ENCODE measurements at regions not wholly inside any gene's neighbourhood (a gene's known extent, or its start where the extent isn't known, plus 50 kb on each side); places are given as distances from the start of the nearest gene placed in this dataset.

GRCh38 chr15:31556494-31557150 is 230.0 kb downstream of the KLF13 start:
- TF ChIP-seq CTCF (IDR thresholded peaks at IDR 0.05; ENCODE audit: insufficient read depth, low read depth, low read length, missing control alignments): no peak
- H3K4me3 ChIP-seq (ENCODE audit: low read depth, low read length): no peak overlapping the region

GRCh38 chr15:31557899-31558298 is 231.3 kb downstream of the KLF13 start:
- TF ChIP-seq CTCF (IDR thresholded peaks at IDR 0.05; ENCODE audit: insufficient read depth, low read depth, low read length, missing control alignments): no peak
- DNase-seq (ENCODE audit: low read depth): no peak
- no peak overlapping the region for H3K4me3 ChIP-seq (ENCODE audit: low read depth, low read length)

More at GRCh38 chr15:31556494-31557150, 230.0 kb downstream of the KLF13 start:
- DNase-seq (ENCODE audit: low read depth): no peak

- no peak overlapping the region for H3K4me3 ChIP-seq (ENCODE audit: low read depth, low read length)
- DNase-seq (ENCODE audit: low read depth): no peak
- no peak for TF ChIP-seq CTCF (IDR thresholded peaks at IDR 0.05; ENCODE audit: insufficient read depth, low read depth, low read length, missing control alignments)
Measured at GRCh38 chr15:31558840-31559239, 232.2 kb downstream of the KLF13 start.

- no peak overlapping the region for H3K4me3 ChIP-seq (ENCODE audit: low read depth, low read length)
- no peak for TF ChIP-seq CTCF (IDR thresholded peaks at IDR 0.05; ENCODE audit: insufficient read depth, low read depth, low read length, missing control alignments)
- no peak for DNase-seq (ENCODE audit: low read depth)
Measured at GRCh38 chr15:31559786-31560185, 233.2 kb downstream of the KLF13 start.

- no peak for TF ChIP-seq CTCF (IDR thresholded peaks at IDR 0.05; ENCODE audit: insufficient read depth, low read depth, low read length, missing control alignments)
- no peak for DNase-seq (ENCODE audit: low read depth)
- no peak overlapping the region for H3K4me3 ChIP-seq (ENCODE audit: low read depth, low read length)
Measured at GRCh38 chr15:31560643-31561042, 234.0 kb downstream of the KLF13 start.

- H3K4me3 ChIP-seq (ENCODE audit: low read depth, low read length): no peak overlapping the region
- TF ChIP-seq CTCF (IDR thresholded peaks at IDR 0.05; ENCODE audit: insufficient read depth, low read depth, low read length, missing control alignments): no peak
- DNase-seq (ENCODE audit: low read depth): no peak
Measured at GRCh38 chr15:31561156-31561555, 234.5 kb downstream of the KLF13 start.

- TF ChIP-seq CTCF (IDR thresholded peaks at IDR 0.05; ENCODE audit: insufficient read depth, low read depth, low read length, missing control alignments): no peak
- no peak overlapping the region for H3K4me3 ChIP-seq (ENCODE audit: low read depth, low read length)
- DNase-seq (ENCODE audit: low read depth): no peak
Measured at GRCh38 chr15:31563001-31563400, 236.4 kb downstream of the KLF13 start.
